Tibial artery (tissue), 4 donors: ENCODE measurements at regions not wholly inside any gene's neighbourhood (a gene's known extent, or its start where the extent isn't known, plus 50 kb on each side); places are given as distances from the start of the nearest gene placed in this dataset.

Source experiments
- DNase-seq, 2 donors: peaks; one replicate each; pipeline ENCODE4 v3.0.0-alpha.2; 2019
- H3K27ac ChIP-seq, 2 donors: fragments of 200-600 bp; sonication (generic) in 1 of 2; 1 replicate in 1 of 2; 2 replicates in 1 of 2; pipeline ENCODE4 v1.5.1; 2018 to 2019; ENCODE audit warnings: mild to moderate bottlenecking in 1 of 2
- H3K27me3 ChIP-seq, 2 donors: fragments of 200-600 bp; sonication (generic) in 1 of 2; one replicate each; pipeline versions ENCODE4 v1.5.1 to v1.6.0; 2016 to 2019
- H3K36me3 ChIP-seq, 3 donors: fragments of 200-600 bp; sonication (generic) in 2 of 3; one replicate each; pipeline ENCODE4 v1.5.1; 2016 to 2019; ENCODE audit warnings: mild to moderate bottlenecking in 2 of 3
- H3K4me1 ChIP-seq, 4 donors: fragments of 200-600 bp; sonication (generic) in 2 of 4; 1 replicate in 3 of 4; 2 replicates in 1 of 4; pipeline ENCODE4 v1.5.1; 2016 to 2019
- H3K4me3 ChIP-seq, 2 donors: fragments of 200-600 bp; sonication (generic) in 1 of 2; 1 replicate in 1 of 2; 2 replicates in 1 of 2; pipeline ENCODE4 v1.5.1; 2018 to 2019; ENCODE audit warnings: mild to moderate bottlenecking in 2 of 2
- H3K9me3 ChIP-seq, 3 donors: fragments of 200-600 bp; sonication (generic) in 1 of 3; one replicate each; pipeline ENCODE4 v1.5.1; 2016 to 2019
- CTCF ChIP-seq, 2 experiments: fragments of 200-600 bp in 1 of 2; fragments of 450-650 bp in 1 of 2; IDR thresholded peaks; one replicate each; pipeline ENCODE4 v1.5.1; 2017 to 2019; ENCODE audit warnings: antibody characterized with exemption in 2 of 2, mild to moderate bottlenecking in 1 of 2, moderate library complexity in 1 of 2
- intact Hi-C: fragments of 100-400 bp; cut with DNase I; formaldehyde crosslinking; loops from one replicate; pipeline ENCODE4 v1.15.0; 2023; ENCODE audit warnings: low total_unique reads

DNA sequence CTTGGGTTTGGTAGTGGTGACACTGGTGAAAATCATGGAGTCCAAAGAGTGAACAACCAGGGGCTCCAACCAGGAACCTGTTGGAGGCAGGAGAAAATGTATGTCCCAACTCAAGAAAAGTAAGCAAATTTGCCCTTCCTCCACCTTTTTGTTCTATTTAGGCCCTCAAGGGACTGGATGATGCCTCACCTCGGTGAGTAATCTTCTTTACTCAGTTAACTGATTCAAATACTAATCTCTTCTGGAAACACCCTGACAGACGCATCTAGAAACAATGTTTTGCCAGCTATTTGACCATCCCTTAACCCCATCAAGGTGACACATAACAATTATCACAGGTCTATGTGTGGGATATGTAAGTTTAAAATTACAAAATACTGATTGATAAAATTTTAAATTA is 272.4 kb upstream of the FOXG1 start:
- no peaks in the 10 kb centered on the region for H3K27me3 ChIP-seq
- intact Hi-C loops = no loop called here
- no peak for TF ChIP-seq CTCF (IDR thresholded peaks at IDR 0.05)
- H3K9me3 ChIP-seq = no peaks in the 10 kb centered on the region
- no peaks in the 10 kb centered on the region for H3K36me3 ChIP-seq
- no peak for DNase-seq
- no peaks in the 10 kb centered on the region for H3K4me1 ChIP-seq
- no peak overlapping the region for H3K27ac ChIP-seq
- no peak overlapping the region for H3K4me3 ChIP-seq

DNA sequence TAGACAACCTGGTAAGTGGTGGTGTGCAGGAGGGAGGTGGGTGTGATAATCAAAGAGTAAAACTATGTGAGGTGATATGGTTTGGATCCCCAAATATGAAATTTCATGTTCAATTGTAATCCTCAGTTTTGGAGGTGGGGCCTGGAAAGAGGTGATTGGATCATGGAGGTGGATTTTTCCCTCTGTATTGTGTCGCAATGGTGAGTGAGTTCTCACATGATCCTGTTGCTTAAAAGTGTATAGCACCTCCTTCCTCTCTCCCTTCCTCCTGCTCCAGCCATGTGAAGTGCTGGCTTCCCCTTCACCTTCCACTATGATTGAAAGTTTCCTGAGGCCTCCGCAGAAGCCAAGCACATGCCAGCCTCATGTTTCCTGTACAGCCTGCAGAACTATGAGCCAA is 270.2 kb upstream of the FOXG1 start:
- no peak overlapping the region for H3K27ac ChIP-seq
- H3K9me3 ChIP-seq = no peaks in the 10 kb centered on the region
- H3K36me3 ChIP-seq = no peaks in the 10 kb centered on the region
- no peaks in the 10 kb centered on the region for H3K4me1 ChIP-seq
- H3K27me3 ChIP-seq = no peaks in the 10 kb centered on the region
- no peak overlapping the region for H3K4me3 ChIP-seq
- intact Hi-C loops = no loop called here
- no peak for TF ChIP-seq CTCF (IDR thresholded peaks at IDR 0.05)
- no peak for DNase-seq

DNA sequence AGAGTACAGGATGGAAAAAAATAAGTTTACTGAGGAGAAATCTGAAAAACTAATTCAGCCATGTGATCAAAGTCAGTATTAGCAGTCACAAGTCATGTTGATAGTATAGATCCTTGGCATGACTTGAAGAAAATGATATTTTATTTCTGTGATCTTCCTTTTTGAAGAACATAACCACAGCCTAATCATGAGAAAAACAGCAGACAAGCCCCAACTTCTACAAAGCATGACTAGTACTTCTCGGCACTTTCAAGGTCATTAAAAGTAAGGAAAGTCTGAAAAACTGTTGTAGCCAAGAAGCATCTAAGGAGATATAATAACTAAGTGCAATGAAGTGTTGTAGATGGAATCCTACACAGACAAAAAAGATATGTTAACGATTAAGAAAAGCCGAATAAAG is 264.1 kb upstream of the FOXG1 start:
- Histone ChIP-seq H3K4me1 (no peaks in the 10 kb centered on the region), H3K27me3 (no peaks in the 10 kb centered on the region), H3K36me3 (no peaks in the 10 kb centered on the region), H3K9me3 (no peaks in the 10 kb centered on the region), H3K4me3 (no peak overlapping the region), H3K27ac (no peak overlapping the region)
- no peak for DNase-seq
- intact Hi-C loops = no loop called here
- no peak for TF ChIP-seq CTCF (IDR thresholded peaks at IDR 0.05)

GRCh38 chr14:28515571-28515970 is 251.0 kb upstream of the FOXG1 start:
- Histone ChIP-seq H3K9me3 (no peaks in the 10 kb centered on the region), H3K36me3 (no peaks in the 10 kb centered on the region), H3K4me1 (no peaks in the 10 kb centered on the region), H3K4me3 (no peak overlapping the region), H3K27ac (no peak overlapping the region), H3K27me3 (no peaks in the 10 kb centered on the region)
- DNase-seq = no peak
- no peak for TF ChIP-seq CTCF (IDR thresholded peaks at IDR 0.05)
- intact Hi-C loops = no loop called here

DNA sequence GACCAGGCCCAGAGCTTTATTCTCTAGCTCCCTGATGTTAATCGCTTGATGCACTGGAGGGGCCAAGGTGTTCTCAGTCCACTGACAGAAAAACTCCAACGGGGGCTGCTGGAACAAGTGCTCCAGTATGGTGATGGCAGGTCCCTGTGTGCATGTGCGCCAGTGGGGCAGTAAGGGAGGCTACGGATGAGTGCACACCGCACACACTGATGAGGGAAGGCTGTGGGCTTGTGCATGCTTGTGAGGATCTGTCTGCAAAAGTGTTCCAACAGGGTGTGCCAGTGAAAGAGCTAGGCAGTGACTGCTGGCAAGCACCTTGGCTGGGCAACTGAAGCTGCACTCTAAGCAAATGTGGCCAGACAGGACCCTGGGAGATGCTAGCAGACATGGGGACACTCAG is 229.7 kb upstream of the FOXG1 start:
- intact Hi-C loops = no loop called here
- no peak overlapping the region for H3K4me3 ChIP-seq
- TF ChIP-seq CTCF (IDR thresholded peaks at IDR 0.05) = no peak
- H3K27ac ChIP-seq = no peak overlapping the region
- no peaks in the 10 kb centered on the region for H3K27me3 ChIP-seq
- DNase-seq = no peak
- H3K9me3 ChIP-seq = no peaks in the 10 kb centered on the region
- H3K4me1 ChIP-seq = no peaks in the 10 kb centered on the region
- H3K36me3 ChIP-seq = no peaks in the 10 kb centered on the region

GRCh38 chr14:28542040-28542439 is 224.5 kb upstream of the FOXG1 start:
- no peak overlapping the region for H3K27ac ChIP-seq
- H3K9me3 ChIP-seq = no peaks in the 10 kb centered on the region
- no peaks in the 10 kb centered on the region for H3K27me3 ChIP-seq
- no peaks in the 10 kb centered on the region for H3K4me1 ChIP-seq
- H3K36me3 ChIP-seq = no peaks in the 10 kb centered on the region
- H3K4me3 ChIP-seq = no peak overlapping the region
- intact Hi-C loops = no loop called here
- no peak for TF ChIP-seq CTCF (IDR thresholded peaks at IDR 0.05)
- DNase-seq = no peak
